ENCODE measurements at regions not wholly inside any gene's neighbourhood (a gene's known extent, or its start where the extent isn't known, plus 50 kb on each side); places are given as distances from the start of the nearest gene placed in this dataset.

GRCh38 chr2:223508372-223508771 lies 93.8 kb downstream of the SCG2 start (continued):
- TF ChIP-seq RFX5 (IDR thresholded peaks at IDR 0.05; ENCODE audit: low read length) = no peak
- TF ChIP-seq ELF1 (IDR thresholded peaks at IDR 0.05) = no peak
- no peak for TF ChIP-seq RAD21 (IDR thresholded peaks at IDR 0.05; ENCODE audit: low read length)
- no peak for TF ChIP-seq CHD2 (IDR thresholded peaks at IDR 0.05; ENCODE audit: low read length, partially characterized antibody)
- TF ChIP-seq CTCF (IDR thresholded peaks at IDR 0.05) = no peak
- TF ChIP-seq SIN3A (IDR thresholded peaks at IDR 0.05; ENCODE audit: borderline replicate concordance, low read depth, low read length) = no peak
- 0 out of 2 replicates have a peak, but pooled peaks have one; percentile 23 for TF ChIP-seq POLR2AphosphoS5 (IDR thresholded peaks at IDR 0.05; ENCODE audit: low read depth, low read length)
- TF ChIP-seq NRF1 (IDR thresholded peaks at IDR 0.05; ENCODE audit: low read depth, low read length) = no peak

- Histone ChIP-seq H3K9me2 (no peaks in the 10 kb centered on the region), H3K4me1 (ENCODE audit: control insufficient read depth in 1 of 2, insufficient read depth in 2 of 2, low read depth in 1 of 2, low read length in 1 of 2) (peaks cover 6% of the 10 kb centered on the region in 2 experiments; a peak in 2 of 4 replicates), H3K9ac (no peak overlapping the region), H3K9me3 (no peaks in the 10 kb centered on the region), H3K4me3 (ENCODE audit: low read depth in 2 of 2, low read length in 1 of 2) (no peak overlapping the region), H3K27ac (ENCODE audit: low read depth in 2 of 2, low read length in 1 of 2) (no peak overlapping the region), H4K20me1 (ENCODE audit: insufficient read depth) (no peaks in the 10 kb centered on the region), H3K36me3 (replicated peaks in 1 of 2; ENCODE audit: control insufficient read depth in 1 of 2, insufficient read depth in 2 of 2, low read length in 1 of 2) (no peaks in the 10 kb centered on the region), H3K79me2 (ENCODE audit: insufficient read depth) (no peaks in the 10 kb centered on the region), H3K27me3 (ENCODE audit: insufficient read depth) (no peaks in the 10 kb centered on the region), H3F3A (replicated peaks; ENCODE audit: insufficient read depth) (peaks cover 12% of the 10 kb centered on the region), H3K4me2 (no peak overlapping the region), H2AFZ (ENCODE audit: low read depth) (no peak overlapping the region)
- TF ChIP-seq CHD2 (IDR thresholded peaks at IDR 0.05; ENCODE audit: low read length, partially characterized antibody) (no peak), SIN3A (IDR thresholded peaks at IDR 0.05; ENCODE audit: borderline replicate concordance, low read depth, low read length) (no peak), POLR2AphosphoS5 (IDR thresholded peaks at IDR 0.05; ENCODE audit: low read depth, low read length) (no peak), RXRA (IDR thresholded peaks at IDR 0.05; ENCODE audit: borderline replicate concordance, low read depth) (no peak), EZH2phosphoT487 (IDR thresholded peaks at IDR 0.05; ENCODE audit: borderline replicate concordance, low read depth) (no peak), GATA2 (CRISPR knock-in tag; IDR thresholded peaks at IDR 0.05) (no peak), USF2 (IDR thresholded peaks at IDR 0.05; ENCODE audit: borderline replicate concordance, low read depth, low read length) (no peak), NRF1 (IDR thresholded peaks at IDR 0.05; ENCODE audit: low read depth, low read length) (no peak), FOSL2 (IDR thresholded peaks at IDR 0.05; ENCODE audit: borderline replicate concordance, low read depth) (no peak), JUND (IDR thresholded peaks at IDR 0.05) (no peak), SMC3 (IDR thresholded peaks at IDR 0.05; ENCODE audit: low read depth, low read length) (no peak), USF1 (IDR thresholded peaks at IDR 0.05; ENCODE audit: borderline replicate concordance, low read depth) (no peak), IRF3 (IDR thresholded peaks at IDR 0.05; ENCODE audit: low read depth, low read length) (no peak), TCF12 (IDR thresholded peaks at IDR 0.05) (no peak), TEAD4 (IDR thresholded peaks at IDR 0.05; ENCODE audit: borderline replicate concordance, insufficient read depth) (no peak), FOXJ3 (CRISPR knock-in tag; IDR thresholded peaks at IDR 0.05) (no peak)
- WGBS (ENCODE audit: low lambda C conversion rate) = 93% methylated on average over 4 of the region's 4 CpGs
- ChIA-PET POLR2A (no interaction called here), CTCF (interaction anchor here (0.8 to 1.8 kb wide), 3 partner anchors 11 to 88 kb away, joined by 3 to 8 read pairs (median 3); no protein-coding TSS in a partner anchor)
- DNase-seq = no peak
These were observed 91.4 kb downstream of the SCG2 start for GRCh38 chr2:223510713-223511112.

All from SK-N-SH (cell line).